Activated naive CD8-positive, alpha-beta T cell (primary cell): ENCODE measurements at regions not wholly inside any gene's neighbourhood (a gene's known extent, or its start where the extent isn't known, plus 50 kb on each side); places are given as distances from the start of the nearest gene placed in this dataset.
"Not testable (repeated sequence)": the region's sequence is repeated elsewhere in the genome, so short reads cannot be mapped to it uniquely, and the experiment has no call there.

ENCODE experiments used
- H3K27ac Mint-ChIP-seq: one replicate; pipeline ENCODE4 v1.8.0; 2021; ENCODE audit warnings: mixed read lengths
- H3K27me3 Mint-ChIP-seq: one replicate; pipeline ENCODE4 v1.8.0; 2021; ENCODE audit warnings: mixed read lengths
- H3K36me3 Mint-ChIP-seq: one replicate; pipeline ENCODE4 v1.8.0; 2021; ENCODE audit warnings: mixed read lengths
- H3K4me1 Mint-ChIP-seq: one replicate; pipeline ENCODE4 v1.8.0; 2021; ENCODE audit warnings: low read depth, mixed read lengths
- H3K4me3 Mint-ChIP-seq: one replicate; pipeline ENCODE4 v1.8.0; 2021; ENCODE audit warnings: mild to moderate bottlenecking, mixed read lengths
- H3K9me3 Mint-ChIP-seq: one replicate; pipeline ENCODE4 v1.8.0; 2021; ENCODE audit warnings: low read depth, mixed read lengths

DNA sequence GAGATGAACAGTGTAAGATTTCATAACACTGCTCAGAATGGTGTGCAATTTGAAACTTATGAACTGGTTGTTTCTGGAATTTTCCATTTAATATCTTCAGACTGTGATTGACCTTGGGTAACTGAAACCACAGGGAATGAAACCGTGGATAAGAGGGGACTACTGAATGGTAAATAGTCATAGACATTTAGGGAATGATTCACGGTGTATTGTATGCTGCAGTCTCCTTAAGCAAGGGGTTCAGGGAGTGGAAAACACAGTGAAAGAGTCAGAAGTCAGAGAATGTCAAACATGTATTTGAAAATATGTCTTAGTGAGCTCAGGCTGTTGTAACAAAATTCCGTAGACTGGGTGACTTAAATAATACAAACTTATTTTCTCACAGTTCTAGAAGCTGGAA, 398.2 kb upstream of the DIPK2B start:
- Mint-ChIP-seq H3K4me3 (no peak overlapping the region), H3K36me3 (no peaks in the 10 kb centered on the region), H3K27me3 (no peaks in the 10 kb centered on the region), H3K4me1 (no peaks in the 10 kb centered on the region), H3K9me3 (no peaks in the 10 kb centered on the region), H3K27ac (no peak overlapping the region)

DNA sequence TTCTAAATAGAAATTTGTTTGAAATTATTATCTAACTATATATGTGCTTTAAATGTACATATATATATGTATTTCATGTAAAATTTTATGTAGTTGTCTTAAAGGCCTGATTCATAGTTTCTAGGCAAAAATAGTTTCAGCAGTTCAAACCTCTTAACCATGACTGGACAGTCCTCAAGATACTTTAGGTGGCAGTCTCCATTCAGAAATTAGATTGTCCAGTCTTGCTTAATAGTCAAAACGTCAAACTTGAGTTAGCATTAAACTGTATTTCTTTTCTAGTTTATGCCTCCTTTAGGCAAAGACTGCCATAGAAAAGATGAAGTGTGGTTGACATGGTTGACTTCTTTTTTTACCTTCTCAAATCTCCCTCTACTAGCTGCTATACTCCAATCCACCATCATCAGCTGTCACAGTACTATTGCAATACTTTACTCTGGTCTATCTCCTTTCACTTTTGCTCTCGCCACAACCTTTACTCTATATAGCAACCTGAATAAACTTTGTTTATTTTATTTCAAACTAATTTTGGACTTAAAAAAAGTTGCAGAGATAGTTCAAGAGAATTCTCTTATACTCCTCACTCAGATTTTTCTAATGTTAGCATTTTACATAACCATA, 395.6 kb upstream of the DIPK2B start:
- H3K4me3 Mint-ChIP-seq = no peak overlapping the region
- H3K9me3 Mint-ChIP-seq = no peaks in the 10 kb centered on the region
- H3K36me3 Mint-ChIP-seq = no peaks in the 10 kb centered on the region
- H3K27me3 Mint-ChIP-seq = no peaks in the 10 kb centered on the region
- H3K27ac Mint-ChIP-seq = no peak overlapping the region
- no peaks in the 10 kb centered on the region for H3K4me1 Mint-ChIP-seq

DNA sequence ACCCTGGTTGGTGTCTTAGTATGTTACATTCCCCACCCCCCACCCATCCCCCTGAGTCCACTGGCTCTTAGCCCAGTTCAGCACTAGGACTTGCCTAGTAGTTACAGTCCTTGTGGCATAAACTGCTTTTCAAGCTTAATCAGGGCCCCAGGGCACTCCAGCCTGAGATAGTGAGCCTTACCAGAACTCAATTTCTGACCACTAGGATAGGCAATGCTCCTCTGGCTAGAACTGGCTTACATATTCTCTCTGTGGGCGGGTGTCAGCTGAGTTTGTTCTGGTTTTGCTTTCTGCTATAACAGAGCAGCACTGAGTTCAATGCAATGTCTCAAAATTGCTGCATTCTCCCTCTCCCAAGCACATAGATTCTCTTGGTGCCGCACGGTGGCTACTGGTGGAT, 391.4 kb upstream of the DIPK2B start:
- Mint-ChIP-seq H3K36me3 (no peaks in the 10 kb centered on the region), H3K4me1 (no peaks in the 10 kb centered on the region), H3K27ac (no peak overlapping the region), H3K4me3 (no peak overlapping the region), H3K9me3 (no peaks in the 10 kb centered on the region), H3K27me3 (no peaks in the 10 kb centered on the region)

DNA sequence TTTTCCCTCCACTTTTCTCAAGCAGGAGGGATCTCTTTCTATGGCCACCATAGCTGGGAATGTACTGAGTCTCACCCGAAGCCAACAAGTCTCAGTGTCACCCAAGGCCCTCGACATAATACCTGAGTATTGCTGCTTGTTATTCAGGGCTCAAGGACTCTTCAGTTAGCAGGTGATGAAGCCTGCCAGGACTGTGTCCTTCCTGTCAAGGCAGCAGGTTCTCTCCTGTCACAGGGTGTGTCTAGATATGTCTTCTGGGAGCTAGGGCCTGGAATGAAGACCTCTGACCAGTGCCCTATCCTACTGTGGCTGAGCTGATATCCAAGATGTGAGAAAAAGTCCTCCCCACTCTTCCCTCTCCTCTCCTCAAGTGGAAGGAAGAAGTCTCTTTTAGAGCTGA, 391.0 kb upstream of the DIPK2B start:
- Mint-ChIP-seq H3K9me3 (no peaks in the 10 kb centered on the region), H3K4me3 (no peak overlapping the region), H3K27me3 (no peaks in the 10 kb centered on the region), H3K36me3 (no peaks in the 10 kb centered on the region), H3K27ac (no peak overlapping the region), H3K4me1 (no peaks in the 10 kb centered on the region)

DNA sequence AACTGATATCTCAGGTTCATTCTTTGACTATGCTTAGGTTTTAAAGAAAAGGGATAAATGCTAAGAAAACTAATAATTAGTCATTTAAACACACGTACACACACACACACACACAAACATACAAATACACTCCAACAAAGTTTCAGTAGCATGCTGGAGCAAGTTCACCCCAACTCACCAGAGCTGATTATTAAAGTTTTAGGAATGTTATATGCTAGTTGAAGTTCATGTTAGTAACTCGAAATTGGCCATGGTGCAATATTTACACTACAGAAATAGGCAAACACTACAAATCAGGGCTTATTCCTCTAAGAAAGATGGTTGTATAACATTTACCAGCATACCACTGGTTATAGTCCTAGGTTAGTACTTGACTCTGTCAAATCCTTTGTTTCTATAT, 384.0 kb upstream of the DIPK2B start:
- Mint-ChIP-seq H3K27ac (no peak overlapping the region), H3K36me3 (peaks cover 3% of the 10 kb centered on the region), H3K4me3 (no peak overlapping the region), H3K4me1 (no peaks in the 10 kb centered on the region), H3K27me3 (no peaks in the 10 kb centered on the region), H3K9me3 (peaks cover 7% of the 10 kb centered on the region)

DNA sequence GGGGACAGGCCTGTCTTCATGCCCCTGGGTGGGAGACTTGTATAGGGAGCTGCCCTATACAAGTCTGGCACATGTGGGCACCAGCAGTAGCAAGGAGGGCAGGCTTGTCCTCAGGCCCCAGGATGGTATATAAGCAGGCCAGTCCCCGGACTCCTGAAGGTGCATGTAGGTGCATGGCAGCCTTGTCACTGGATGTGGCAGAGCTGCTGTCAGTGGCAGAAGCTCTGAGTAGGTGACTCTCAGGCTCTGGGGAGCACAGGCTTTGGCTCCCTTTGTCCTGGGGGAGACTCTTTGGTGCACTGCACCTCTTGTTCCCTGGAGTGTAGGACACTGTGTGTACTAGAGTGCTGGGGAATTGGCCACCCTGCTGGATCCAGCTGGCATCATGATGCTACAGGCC, 376.7 kb upstream of the DIPK2B start:
- H3K27me3 Mint-ChIP-seq = no peaks in the 10 kb centered on the region
- H3K27ac Mint-ChIP-seq = no peak overlapping the region
- peaks cover 15% of the 10 kb centered on the region for H3K9me3 Mint-ChIP-seq
- no peak overlapping the region for H3K4me3 Mint-ChIP-seq
- no peaks in the 10 kb centered on the region for H3K4me1 Mint-ChIP-seq
- H3K36me3 Mint-ChIP-seq = peaks cover 6% of the 10 kb centered on the region

DNA sequence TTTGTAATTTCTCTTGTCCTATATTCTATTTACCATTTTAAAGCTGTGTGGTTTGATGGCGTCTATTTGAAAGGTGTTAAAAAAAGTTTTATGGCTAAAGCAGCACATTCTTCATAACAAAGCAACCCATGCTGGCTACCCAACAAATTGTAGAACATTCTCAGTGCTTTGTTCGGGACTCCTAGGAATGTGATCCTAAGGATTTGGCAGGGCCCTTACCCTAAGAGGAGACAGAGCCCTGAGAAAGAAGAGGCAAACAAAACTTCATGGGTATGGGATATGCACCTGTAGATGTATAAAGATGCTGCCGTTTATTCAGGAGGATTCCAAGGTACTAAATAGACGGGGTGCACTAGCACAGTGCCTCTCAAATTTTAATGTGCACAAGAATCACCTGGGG, 370.8 kb upstream of the DIPK2B start:
- H3K27ac Mint-ChIP-seq = no peak overlapping the region

DNA sequence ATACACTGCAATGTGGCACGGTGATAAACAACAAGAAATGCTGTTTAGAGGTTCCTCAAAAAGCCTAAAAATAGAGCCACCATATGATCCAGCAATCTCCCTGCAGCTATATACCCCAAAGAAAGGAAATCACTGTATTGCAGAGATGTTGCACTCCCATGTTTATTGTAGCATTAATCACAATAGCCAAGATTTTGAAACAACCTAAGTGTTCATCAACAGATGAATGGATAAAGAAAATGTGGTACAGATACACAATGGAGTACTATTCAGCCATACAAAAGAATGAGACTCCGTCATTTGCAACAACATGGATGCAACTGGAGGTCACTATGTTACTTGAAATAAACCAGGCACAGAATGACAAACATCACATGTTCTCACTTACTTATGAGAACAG, 365.8 kb upstream of the DIPK2B start:
- no peaks in the 10 kb centered on the region for H3K36me3 Mint-ChIP-seq
- no peak overlapping the region for H3K4me3 Mint-ChIP-seq
- no peaks in the 10 kb centered on the region for H3K9me3 Mint-ChIP-seq
- no peak overlapping the region for H3K27ac Mint-ChIP-seq
- H3K27me3 Mint-ChIP-seq = no peaks in the 10 kb centered on the region
- H3K4me1 Mint-ChIP-seq = no peaks in the 10 kb centered on the region

More for the DNA sequence above, 370.8 kb upstream of the DIPK2B start:
- Mint-ChIP-seq H3K4me1 (no peaks in the 10 kb centered on the region), H3K4me3 (no peak overlapping the region), H3K36me3 (no peaks in the 10 kb centered on the region), H3K9me3 (no peaks in the 10 kb centered on the region), H3K27me3 (no peaks in the 10 kb centered on the region)

DNA sequence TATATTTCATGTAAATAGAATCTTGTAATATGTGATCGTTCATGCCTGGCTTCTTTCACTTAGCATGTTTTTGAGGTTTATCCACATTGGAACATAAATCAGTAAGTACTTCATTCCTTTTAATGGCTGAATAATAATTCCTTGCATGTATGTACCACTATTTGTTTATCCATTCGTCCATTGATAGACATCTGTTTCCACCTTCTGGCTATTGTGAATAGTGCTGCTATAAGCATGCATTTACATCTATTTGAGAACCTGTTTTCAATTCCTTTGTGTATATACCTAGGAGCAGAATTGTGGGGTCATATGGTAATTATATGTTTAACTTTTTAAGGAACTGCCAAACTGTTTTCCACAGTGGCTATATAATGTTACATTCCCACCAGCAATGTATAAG, 356.7 kb upstream of the DIPK2B start:
- Mint-ChIP-seq H3K9me3 (no peaks in the 10 kb centered on the region), H3K4me1 (no peaks in the 10 kb centered on the region), H3K27ac (no peak overlapping the region), H3K27me3 (no peaks in the 10 kb centered on the region), H3K36me3 (no peaks in the 10 kb centered on the region), H3K4me3 (no peak overlapping the region)

DNA sequence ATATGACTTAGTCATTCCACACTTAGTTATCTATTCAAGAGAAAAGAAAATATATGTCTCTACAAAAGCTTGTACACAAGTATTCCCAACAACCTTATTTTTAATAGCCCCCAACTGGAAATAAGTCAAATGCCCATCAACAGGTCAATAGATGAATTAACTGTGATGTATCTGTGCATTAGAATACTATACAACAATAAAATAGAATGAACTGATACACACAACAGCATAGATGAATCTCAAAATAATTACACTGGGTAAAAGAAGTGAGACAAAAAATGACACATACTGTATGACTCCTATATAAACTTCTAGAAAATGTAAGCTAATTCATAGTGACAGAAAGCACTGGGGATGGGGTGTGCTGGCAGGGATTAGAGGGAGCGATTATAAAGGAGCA, 354.1 kb upstream of the DIPK2B start:
- H3K4me1 Mint-ChIP-seq = no peaks in the 10 kb centered on the region
- no peak overlapping the region for H3K27ac Mint-ChIP-seq
- H3K4me3 Mint-ChIP-seq = no peak overlapping the region
- H3K9me3 Mint-ChIP-seq = no peaks in the 10 kb centered on the region
- no peaks in the 10 kb centered on the region for H3K36me3 Mint-ChIP-seq
- H3K27me3 Mint-ChIP-seq = no peaks in the 10 kb centered on the region

DNA sequence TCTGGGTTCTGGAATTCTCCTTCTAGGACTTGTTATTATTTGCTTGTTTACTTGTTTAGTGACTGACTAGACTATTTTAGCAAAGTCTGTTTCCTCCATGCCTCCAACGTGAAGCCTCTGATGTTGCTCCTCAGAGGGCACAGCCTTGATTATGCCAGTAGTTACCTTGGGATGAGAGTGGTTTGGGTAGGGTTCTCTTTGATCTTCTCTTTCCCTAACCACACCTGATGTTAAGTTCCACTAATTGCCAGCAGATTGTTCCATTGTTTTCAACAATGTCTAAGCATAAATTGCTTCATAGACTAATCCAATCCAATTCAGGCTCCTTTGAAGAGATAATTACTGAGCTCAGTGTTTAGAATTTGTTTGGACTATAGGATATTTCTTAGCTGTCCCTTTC, 352.7 kb upstream of the DIPK2B start:
- H3K27me3 Mint-ChIP-seq = no peaks in the 10 kb centered on the region
- no peaks in the 10 kb centered on the region for H3K9me3 Mint-ChIP-seq
- H3K4me1 Mint-ChIP-seq = no peaks in the 10 kb centered on the region
- H3K27ac Mint-ChIP-seq = no peak overlapping the region
- H3K4me3 Mint-ChIP-seq = no peak overlapping the region
- no peaks in the 10 kb centered on the region for H3K36me3 Mint-ChIP-seq

DNA sequence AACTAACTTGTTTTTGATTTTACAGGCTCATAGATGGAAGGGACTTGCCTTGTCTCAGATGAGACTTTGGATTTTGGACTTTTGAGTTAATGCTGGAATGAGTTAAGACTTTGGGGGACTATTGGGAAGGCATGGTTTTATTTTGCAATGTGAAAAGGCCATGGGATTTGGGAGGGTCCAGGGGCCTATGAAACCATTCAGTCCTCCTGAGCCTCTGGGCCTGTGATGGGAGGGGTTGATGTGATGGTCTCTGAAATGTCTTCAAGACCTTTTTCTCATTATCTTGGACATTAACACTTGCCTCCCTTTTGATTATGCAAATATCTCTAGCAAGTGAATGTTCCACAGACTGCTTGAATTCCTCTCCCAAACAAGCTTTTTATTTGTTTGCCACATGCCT, 346.0 kb upstream of the DIPK2B start:
- not testable (repeated sequence) for H3K4me3 Mint-ChIP-seq, H3K27ac Mint-ChIP-seq, H3K36me3 Mint-ChIP-seq, H3K9me3 Mint-ChIP-seq, H3K27me3 Mint-ChIP-seq, H3K4me1 Mint-ChIP-seq

DNA sequence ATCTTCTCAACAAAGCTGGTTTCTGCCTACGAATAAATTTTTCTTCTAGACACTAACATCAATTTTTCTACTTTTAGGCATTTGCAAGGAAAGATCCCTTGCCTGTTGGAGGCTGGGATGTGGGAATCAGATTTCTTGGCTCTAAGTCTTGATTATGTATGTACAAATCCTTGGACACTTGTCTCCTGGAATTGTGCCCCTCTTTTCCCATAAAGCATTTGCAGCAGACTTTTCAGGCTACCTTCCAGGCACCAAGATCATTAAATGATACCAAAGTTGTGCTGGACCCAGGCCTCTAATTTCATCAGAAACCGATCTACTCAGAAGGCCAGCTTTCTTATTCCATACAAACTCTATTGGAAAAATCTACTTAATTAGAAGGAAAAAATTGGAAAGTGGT, 339.5 kb upstream of the DIPK2B start:
- H3K27ac Mint-ChIP-seq = no peak overlapping the region
- no peaks in the 10 kb centered on the region for H3K36me3 Mint-ChIP-seq
- no peaks in the 10 kb centered on the region for H3K9me3 Mint-ChIP-seq
- H3K4me3 Mint-ChIP-seq = no peak overlapping the region
- H3K27me3 Mint-ChIP-seq = peaks cover 1% of the 10 kb centered on the region
- H3K4me1 Mint-ChIP-seq = no peaks in the 10 kb centered on the region

DNA sequence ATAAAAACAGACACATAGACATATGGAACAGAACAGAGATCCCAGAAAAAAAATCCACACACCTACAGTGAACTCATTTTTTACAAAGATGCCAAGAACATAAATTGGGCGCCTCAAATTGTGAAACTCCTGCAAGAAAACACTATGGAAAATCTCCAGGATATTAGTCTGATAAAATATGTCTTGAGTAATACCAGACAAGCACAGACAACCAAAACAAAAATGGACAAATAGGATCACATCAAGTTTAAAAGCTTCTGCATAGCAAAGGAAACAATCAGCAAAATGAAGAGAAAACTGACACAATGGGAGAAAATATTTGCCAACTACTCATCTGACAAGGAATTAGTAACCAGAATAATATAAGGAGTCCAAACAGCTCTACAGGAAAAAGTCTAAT, 337.3 kb upstream of the DIPK2B start:
- peaks cover 4% of the 10 kb centered on the region for H3K9me3 Mint-ChIP-seq
- H3K36me3 Mint-ChIP-seq = no peaks in the 10 kb centered on the region
- H3K27me3 Mint-ChIP-seq = peaks cover 3% of the 10 kb centered on the region
- H3K4me1 Mint-ChIP-seq = no peaks in the 10 kb centered on the region
- no peak overlapping the region for H3K4me3 Mint-ChIP-seq
- H3K27ac Mint-ChIP-seq = no peak overlapping the region

DNA sequence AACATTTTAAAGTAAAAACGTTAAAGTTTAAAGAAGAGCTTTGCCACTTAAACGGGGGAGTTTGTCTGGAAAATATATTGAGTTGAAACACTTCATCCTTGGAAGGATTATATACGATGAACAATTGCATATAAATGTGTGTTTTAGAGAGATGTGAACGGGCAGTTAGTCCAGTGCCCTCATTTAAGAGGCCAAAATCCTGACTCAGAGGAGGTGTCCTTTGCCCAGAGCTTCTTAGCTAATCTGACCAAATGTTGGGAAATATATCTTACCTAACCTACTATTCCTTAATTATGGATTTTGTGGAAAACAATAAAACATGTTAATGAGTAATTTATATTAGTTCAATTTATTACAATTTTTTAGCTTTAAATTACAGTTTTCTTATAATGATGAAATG, 327.2 kb upstream of the DIPK2B start:
- no peak overlapping the region for H3K27ac Mint-ChIP-seq
- H3K36me3 Mint-ChIP-seq = no peaks in the 10 kb centered on the region
- no peaks in the 10 kb centered on the region for H3K9me3 Mint-ChIP-seq
- no peak overlapping the region for H3K4me3 Mint-ChIP-seq
- H3K4me1 Mint-ChIP-seq = no peaks in the 10 kb centered on the region
- H3K27me3 Mint-ChIP-seq = no peaks in the 10 kb centered on the region

DNA sequence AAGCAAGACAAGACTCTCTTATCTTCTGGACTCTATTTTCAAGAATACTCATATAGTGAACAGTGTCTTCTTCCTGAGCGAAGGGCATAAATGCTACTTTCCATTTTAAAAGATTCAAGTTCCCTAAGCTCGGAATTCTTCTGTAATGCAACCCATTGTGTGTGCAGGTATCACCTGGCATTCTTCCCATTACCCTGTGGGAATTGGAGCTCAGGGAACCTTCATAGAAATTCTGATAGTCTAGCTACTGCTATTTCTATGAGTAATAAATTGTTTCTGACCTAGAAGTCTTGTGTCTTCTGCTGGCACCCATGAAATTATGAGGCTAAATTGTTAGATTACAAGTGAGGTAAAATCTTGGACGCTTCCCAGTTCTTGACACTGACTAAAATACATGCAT, 324.1 kb upstream of the DIPK2B start:
- H3K36me3 Mint-ChIP-seq = no peaks in the 10 kb centered on the region
- no peaks in the 10 kb centered on the region for H3K4me1 Mint-ChIP-seq
- no peaks in the 10 kb centered on the region for H3K27me3 Mint-ChIP-seq
- H3K9me3 Mint-ChIP-seq = no peaks in the 10 kb centered on the region
- no peak overlapping the region for H3K4me3 Mint-ChIP-seq
- H3K27ac Mint-ChIP-seq = no peak overlapping the region
